Panc1 (cell line): ENCODE measurements at regions not wholly inside any gene's neighbourhood (a gene's known extent, or its start where the extent isn't known, plus 50 kb on each side); places are given as distances from the start of the nearest gene placed in this dataset.

Source experiments
- ATAC-seq: fragments of 200-7000 bp; cut with Tn5 transposase; 2 replicates; pipeline ENCODE4 v1.9.1; 2020; ENCODE audit warnings: mild to moderate bottlenecking, moderate library complexity
- BruUV-seq: library from RNA; stranded (reverse); fragments of 400-500 nt; replicated peaks from 2 replicates; lab custom pipeline; 2021; lab: Mats Ljungman, UMichigan
- CTCF ChIA-PET: fragments of 300-600 bp; sonication (Branson Sonifier 250); formaldehyde crosslinking; loops from one replicate; lab custom pipeline; 2022; ENCODE audit warnings: antibody characterized with exemption; lab: Charles Lee
- POLR2A ChIA-PET: fragments of 300-600 bp; sonication (Branson Sonifier 250); formaldehyde crosslinking; loops from one replicate; lab custom pipeline; 2022; ENCODE audit warnings: antibody characterized with exemption; lab: Charles Lee
- DNase-seq: peaks from one replicate; pipeline ENCODE4 v3.0.0-alpha.2; 2010; ENCODE audit warnings: low read depth, low spot score
- H3K27ac ChIP-seq: 2 replicates; pipeline ENCODE4 v1.5.1; 2011; ENCODE audit warnings: mild to moderate bottlenecking, low read length, inconsistent platforms
- H3K27me3 ChIP-seq: fragments of 200-500 bp; sonication (Bioruptor generic); 2 replicates; pipeline ENCODE4 v1.6.0; 2014; ENCODE audit warnings: low read length, inconsistent platforms; ENCODE audit not compliant: control insufficient read depth, insufficient read depth
- H3K36me3 ChIP-seq: fragments of 200-500 bp; sonication (Bioruptor generic); 2 replicates; pipeline ENCODE4 v1.5.1; 2014; ENCODE audit warnings: inconsistent platforms, mild to moderate bottlenecking, low read length, moderate library complexity; ENCODE audit not compliant: control insufficient read depth, insufficient read depth
- H3K4me1 ChIP-seq: 2 replicates; pipeline ENCODE4 v1.5.1; 2011; ENCODE audit warnings: inconsistent platforms, mild to moderate bottlenecking, low read length, moderate library complexity; ENCODE audit not compliant: control insufficient read depth, insufficient read depth
- H3K4me3 ChIP-seq, 2 experiments: 2 replicates each; pipeline ENCODE4 v1.5.1; 2011 to 2012; ENCODE audit warnings: low read depth in 2 of 2, low read length in 2 of 2, mild to moderate bottlenecking in 2 of 2, inconsistent platforms in 1 of 2, moderate library complexity in 1 of 2
- H3K9me3 ChIP-seq: fragments of 200-500 bp; sonication (Bioruptor generic); 2 replicates; pipeline ENCODE4 v1.5.1; 2014; ENCODE audit warnings: low read depth, mild to moderate bottlenecking, inconsistent platforms, low read length, moderate library complexity; ENCODE audit not compliant: control insufficient read depth, insufficient read depth
- POLR2AphosphoS5 ChIP-seq: IDR thresholded peaks from 2 replicates; pipeline ENCODE4 v1.6.1; 2012; ENCODE audit warnings: mild to moderate bottlenecking, low read depth, low read length, moderate library complexity
- SIN3A ChIP-seq: IDR thresholded peaks from 2 replicates; pipeline ENCODE4 v1.6.1; 2012; ENCODE audit warnings: low read depth, mild to moderate bottlenecking, low read length, moderate library complexity, borderline replicate concordance; ENCODE audit not compliant: insufficient read depth
- TCF7L2 ChIP-seq: IDR thresholded peaks from 2 replicates; pipeline ENCODE4 v1.6.1; 2011; ENCODE audit warnings: mild to moderate bottlenecking, low read depth, low read length, inconsistent platforms
- in situ Hi-C: cut with HindIII; loops from 2 replicates; pipeline ENCODE4 v1.10.0; 2016; ENCODE audit warnings: low sequenced_read_pairs, low pct_unique_long_range_greater_than_20kb
- intact Hi-C: fragments of 100-400 bp; cut with micrococcal nuclease; formaldehyde crosslinking; loops from one replicate; pipeline ENCODE4 v1.10.0; 2022; ENCODE audit not compliant: unreplicated experiment
- TF ChIP-seq, protein P1 (sequence below), 2 experiments: IDR thresholded peaks; 2 replicates each; pipeline ENCODE4 v1.6.1; 2011 to 2012; ENCODE audit warnings: low read depth in 2 of 2, control low read depth in 1 of 2, low read length in 1 of 2, mild to moderate bottlenecking in 1 of 2, moderate library complexity in 1 of 2; ENCODE audit not compliant: insufficient read depth in 1 of 2
- TF ChIP-seq, protein P2 (sequence below): fragments of 450-650 bp; IDR thresholded peaks from 2 replicates; pipeline ENCODE4 v1.5.1; 2017; ENCODE audit warnings: mild to moderate bottlenecking

DNA sequence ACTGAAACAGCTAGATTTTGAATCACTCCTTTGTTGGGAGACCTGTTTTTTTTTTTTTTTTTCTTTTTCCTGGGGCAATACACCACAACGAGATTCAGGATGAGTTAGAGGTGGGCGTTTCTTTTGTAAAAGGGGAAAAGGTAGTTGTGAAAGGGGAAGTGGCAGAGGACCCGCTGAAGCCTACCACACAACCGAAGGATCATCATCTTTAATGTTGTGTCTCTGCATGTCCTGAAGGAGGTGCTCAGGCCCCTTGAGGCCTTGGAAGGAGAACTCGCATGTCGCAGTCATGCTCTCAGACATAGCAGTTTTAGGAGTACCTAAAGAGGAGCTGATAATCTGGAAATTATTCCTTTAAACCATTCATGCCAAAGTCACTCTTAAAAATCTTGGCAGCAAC lies 137.9 kb upstream of the LRIG1 start:
- no peak for ATAC-seq
- H3K4me1 ChIP-seq = no peaks in the 10 kb centered on the region
- no peaks in the 10 kb centered on the region for H3K9me3 ChIP-seq
- no peaks in the 10 kb centered on the region for H3K27me3 ChIP-seq
- H3K4me3 ChIP-seq = no peak overlapping the region
- no peak for DNase-seq
- TF ChIP-seq SIN3A (no peak), TCF7L2 (no peak), POLR2AphosphoS5 (no peak)
- TF ChIP-seq, protein P1, sequence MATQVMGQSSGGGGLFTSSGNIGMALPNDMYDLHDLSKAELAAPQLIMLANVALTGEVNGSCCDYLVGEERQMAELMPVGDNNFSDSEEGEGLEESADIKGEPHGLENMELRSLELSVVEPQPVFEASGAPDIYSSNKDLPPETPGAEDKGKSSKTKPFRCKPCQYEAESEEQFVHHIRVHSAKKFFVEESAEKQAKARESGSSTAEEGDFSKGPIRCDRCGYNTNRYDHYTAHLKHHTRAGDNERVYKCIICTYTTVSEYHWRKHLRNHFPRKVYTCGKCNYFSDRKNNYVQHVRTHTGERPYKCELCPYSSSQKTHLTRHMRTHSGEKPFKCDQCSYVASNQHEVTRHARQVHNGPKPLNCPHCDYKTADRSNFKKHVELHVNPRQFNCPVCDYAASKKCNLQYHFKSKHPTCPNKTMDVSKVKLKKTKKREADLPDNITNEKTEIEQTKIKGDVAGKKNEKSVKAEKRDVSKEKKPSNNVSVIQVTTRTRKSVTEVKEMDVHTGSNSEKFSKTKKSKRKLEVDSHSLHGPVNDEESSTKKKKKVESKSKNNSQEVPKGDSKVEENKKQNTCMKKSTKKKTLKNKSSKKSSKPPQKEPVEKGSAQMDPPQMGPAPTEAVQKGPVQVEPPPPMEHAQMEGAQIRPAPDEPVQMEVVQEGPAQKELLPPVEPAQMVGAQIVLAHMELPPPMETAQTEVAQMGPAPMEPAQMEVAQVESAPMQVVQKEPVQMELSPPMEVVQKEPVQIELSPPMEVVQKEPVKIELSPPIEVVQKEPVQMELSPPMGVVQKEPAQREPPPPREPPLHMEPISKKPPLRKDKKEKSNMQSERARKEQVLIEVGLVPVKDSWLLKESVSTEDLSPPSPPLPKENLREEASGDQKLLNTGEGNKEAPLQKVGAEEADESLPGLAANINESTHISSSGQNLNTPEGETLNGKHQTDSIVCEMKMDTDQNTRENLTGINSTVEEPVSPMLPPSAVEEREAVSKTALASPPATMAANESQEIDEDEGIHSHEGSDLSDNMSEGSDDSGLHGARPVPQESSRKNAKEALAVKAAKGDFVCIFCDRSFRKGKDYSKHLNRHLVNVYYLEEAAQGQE (IDR thresholded peaks at IDR 0.05; ENCODE audit: insufficient read depth in 1 of 2, low read depth in 2 of 2, low read length in 1 of 2) = no peak
- TF ChIP-seq, protein P2, sequence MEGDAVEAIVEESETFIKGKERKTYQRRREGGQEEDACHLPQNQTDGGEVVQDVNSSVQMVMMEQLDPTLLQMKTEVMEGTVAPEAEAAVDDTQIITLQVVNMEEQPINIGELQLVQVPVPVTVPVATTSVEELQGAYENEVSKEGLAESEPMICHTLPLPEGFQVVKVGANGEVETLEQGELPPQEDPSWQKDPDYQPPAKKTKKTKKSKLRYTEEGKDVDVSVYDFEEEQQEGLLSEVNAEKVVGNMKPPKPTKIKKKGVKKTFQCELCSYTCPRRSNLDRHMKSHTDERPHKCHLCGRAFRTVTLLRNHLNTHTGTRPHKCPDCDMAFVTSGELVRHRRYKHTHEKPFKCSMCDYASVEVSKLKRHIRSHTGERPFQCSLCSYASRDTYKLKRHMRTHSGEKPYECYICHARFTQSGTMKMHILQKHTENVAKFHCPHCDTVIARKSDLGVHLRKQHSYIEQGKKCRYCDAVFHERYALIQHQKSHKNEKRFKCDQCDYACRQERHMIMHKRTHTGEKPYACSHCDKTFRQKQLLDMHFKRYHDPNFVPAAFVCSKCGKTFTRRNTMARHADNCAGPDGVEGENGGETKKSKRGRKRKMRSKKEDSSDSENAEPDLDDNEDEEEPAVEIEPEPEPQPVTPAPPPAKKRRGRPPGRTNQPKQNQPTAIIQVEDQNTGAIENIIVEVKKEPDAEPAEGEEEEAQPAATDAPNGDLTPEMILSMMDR = no peak
- intact Hi-C loops (no loop called here), in situ Hi-C loops (no loop called here)
- ChIA-PET POLR2A (no interaction called here), CTCF (interaction anchor here (0.7 kb wide), 1 partner anchor 118 kb away, joined by 4 read pairs; no protein-coding TSS in a partner anchor)
- BruUV-seq = no TSS peak
- H3K27ac ChIP-seq = no peak overlapping the region
- H3K36me3 ChIP-seq = no peaks in the 10 kb centered on the region

DNA sequence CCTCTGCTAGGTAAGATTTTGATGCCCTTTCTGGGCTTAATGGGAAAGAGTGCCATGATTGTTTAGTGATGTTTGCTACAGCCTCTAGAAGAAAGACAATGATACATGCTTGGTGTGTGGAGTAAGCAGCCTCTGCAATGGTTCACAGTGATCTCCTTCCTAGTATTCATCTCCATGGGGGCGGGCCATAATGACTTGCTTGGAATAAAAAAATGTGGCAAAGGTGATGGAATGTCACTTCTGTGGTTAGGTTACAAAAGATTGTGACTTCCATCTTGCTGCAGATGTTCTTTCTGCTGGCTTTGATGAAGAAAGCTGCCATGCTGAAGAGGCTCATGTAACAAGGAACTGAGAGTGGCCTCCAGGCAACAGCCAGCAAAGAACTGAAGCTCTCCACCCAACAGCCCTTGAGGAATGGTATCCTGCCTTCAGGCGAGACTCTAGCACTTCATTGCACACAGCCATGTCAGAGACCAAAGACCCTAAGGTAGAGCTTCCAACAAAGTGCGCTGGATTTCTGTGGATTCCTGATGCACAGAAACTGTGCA lies 139.1 kb upstream of the LRIG1 start:
- DNase-seq (no peak), ATAC-seq (no peak)
- intact Hi-C loops (no loop called here), in situ Hi-C loops (no loop called here)
- Histone ChIP-seq H3K36me3 (no peaks in the 10 kb centered on the region), H3K27ac (no peak overlapping the region), H3K4me3 (no peak overlapping the region), H3K9me3 (no peaks in the 10 kb centered on the region), H3K27me3 (no peaks in the 10 kb centered on the region), H3K4me1 (no peaks in the 10 kb centered on the region)
- TF ChIP-seq TCF7L2 (no peak), SIN3A (no peak), POLR2AphosphoS5 (no peak)
- TF ChIP-seq, protein P2 = no peak
- TF ChIP-seq, protein P1 (IDR thresholded peaks at IDR 0.05; ENCODE audit: insufficient read depth in 1 of 2, low read depth in 2 of 2, low read length in 1 of 2) = no peak
- no TSS peak for BruUV-seq
- POLR2A ChIA-PET = no interaction called here
- CTCF ChIA-PET = no interaction called here
